ENCODE measurements at regions not wholly inside any gene's neighbourhood (a gene's known extent, or its start where the extent isn't known, plus 50 kb on each side); places are given as distances from the start of the nearest gene placed in this dataset.
"Not testable (repeated sequence)": the region's sequence is repeated elsewhere in the genome, so short reads cannot be mapped to it uniquely, and the experiment has no call there.

GRCh38 chr4:12447451-12447850, 1018.8 kb upstream of the HS3ST1 start:
- no peak for DNase-seq (ENCODE audit: low read depth)

DNA sequence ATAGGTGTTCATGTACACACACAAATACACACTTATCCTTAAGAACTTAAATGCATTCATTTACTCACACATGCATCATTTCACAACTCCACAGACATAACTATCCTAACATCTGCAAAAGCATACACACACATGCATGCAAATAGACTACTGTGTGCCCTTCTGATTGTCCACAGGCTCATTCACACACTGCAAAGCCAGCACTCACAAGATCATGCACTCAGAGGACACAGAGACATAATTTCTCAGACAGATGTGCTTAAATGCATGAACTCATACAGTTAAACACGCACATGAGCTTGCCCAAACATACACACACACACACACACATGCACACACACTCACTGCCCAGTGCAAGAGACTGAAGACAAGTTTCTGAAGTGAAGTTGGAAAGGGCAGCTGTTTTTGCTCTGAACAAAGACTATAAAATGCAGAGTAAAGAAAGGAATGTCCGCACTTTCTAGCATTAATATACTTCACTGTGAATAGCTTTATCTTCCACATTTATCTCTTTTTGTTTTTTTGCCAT, 1018.0 kb upstream of the HS3ST1 start:
- DNase-seq (ENCODE audit: low read depth), result no peak

DNA sequence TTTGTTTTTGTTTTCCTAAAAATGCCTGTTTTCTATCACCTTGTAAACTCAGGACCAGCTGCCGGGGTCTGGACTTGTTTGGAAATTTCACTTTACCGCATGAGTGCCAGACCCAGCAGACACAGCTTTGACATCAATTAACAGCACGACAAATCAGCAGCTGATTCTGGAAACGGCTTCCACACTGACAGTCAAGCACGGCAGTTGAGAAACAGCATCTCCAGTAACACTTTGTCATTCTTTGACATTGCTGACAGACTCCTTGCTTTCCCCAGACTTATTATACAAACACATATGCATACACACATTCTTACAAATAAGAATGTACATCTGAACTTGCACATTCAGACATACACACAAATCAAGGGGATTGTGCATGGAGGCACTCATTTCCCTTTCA, 1017.6 kb upstream of the HS3ST1 start:
- no peak for DNase-seq (ENCODE audit: low read depth)

DNA sequence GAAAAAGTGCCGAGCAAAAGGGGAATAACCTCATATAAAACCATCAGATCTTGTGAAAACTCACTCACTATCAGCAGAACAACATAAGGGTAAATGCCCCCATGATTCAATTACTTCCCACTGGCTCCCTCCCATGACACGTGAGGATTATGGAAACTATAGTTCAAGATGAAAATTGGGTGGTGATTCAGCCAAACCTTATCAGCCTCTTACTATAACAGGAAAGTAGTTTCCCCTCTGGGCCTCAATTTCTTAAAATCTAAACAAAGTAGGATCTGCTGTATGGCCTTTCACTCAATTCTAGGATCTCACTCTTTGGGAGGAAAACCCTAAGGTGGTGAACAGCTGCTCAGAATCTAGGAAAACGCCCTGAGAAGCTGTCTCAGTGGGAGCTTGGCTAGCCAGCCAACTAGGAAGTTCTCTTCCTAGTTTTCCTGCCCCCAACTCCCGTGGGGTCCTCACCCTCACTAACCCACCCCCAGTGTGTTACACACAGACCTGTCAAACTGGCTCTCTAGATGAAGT, 1017.1 kb upstream of the HS3ST1 start:
- DNase-seq (ENCODE audit: low read depth), result no peak

GRCh38 chr4:12439633-12440305, 1011.1 kb upstream of the HS3ST1 start:
- no peak for DNase-seq (ENCODE audit: low read depth)

GRCh38 chr4:12431259-12431658, 1002.6 kb upstream of the HS3ST1 start:
- DNase-seq (ENCODE audit: low read depth), result not testable (repeated sequence)

GRCh38 chr4:12421364-12421763, 992.7 kb upstream of the HS3ST1 start:
- no peak for DNase-seq (ENCODE audit: low read depth)

- no peak for DNase-seq (ENCODE audit: low read depth)
Observed at GRCh38 chr4:12416755-12417154, 988.1 kb upstream of the HS3ST1 start.

GRCh38 chr4:12414181-12414812, 985.6 kb upstream of the HS3ST1 start:
- no peak for DNase-seq (ENCODE audit: low read depth)

DNA sequence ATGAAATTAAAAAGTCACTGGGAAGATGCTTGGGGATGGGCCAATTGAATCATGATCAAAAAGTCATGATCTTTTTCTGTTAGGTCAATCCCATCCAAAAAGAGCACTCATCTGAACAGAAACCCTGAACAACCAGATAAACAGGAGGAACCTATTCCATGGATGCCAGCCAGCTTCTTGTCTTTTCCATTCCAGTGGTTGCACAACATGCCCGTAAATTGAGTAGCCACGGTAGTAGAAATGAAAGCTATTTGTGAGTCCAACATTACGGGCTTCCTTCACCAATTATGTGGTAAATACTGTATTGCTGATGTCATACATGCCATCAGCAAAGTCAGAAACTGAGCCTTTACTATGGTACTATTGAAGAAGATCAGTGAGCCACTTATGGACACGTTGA, 982.4 kb upstream of the HS3ST1 start:
- DNase-seq (ENCODE audit: low read depth), result no peak

- DNase-seq (ENCODE audit: low read depth), result peak; percentile 5
Observed at GRCh38 chr4:12409507-12410190, 981.0 kb upstream of the HS3ST1 start.

DNA sequence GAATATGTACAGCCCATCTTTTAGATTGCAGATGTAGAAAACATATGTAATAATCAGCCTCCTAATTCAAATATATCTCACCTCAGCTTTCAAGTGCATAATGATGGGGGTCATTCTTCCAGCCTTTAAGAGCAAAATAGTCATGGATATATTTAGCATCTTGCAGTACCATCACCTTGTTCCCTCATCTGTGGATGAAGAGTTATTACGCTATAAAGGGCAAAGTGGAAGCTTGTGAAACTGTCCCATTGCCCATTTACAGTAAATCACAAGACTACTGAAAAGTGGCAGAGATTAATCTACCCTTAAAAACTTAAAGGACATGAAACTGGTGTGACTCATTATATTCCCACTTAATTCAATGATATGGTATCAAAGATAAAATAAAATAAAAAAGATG, 979.7 kb upstream of the HS3ST1 start:
- DNase-seq (ENCODE audit: low read depth), result no peak

- DNase-seq (ENCODE audit: low read depth), result no peak
Observed at GRCh38 chr4:12403175-12403574, 974.5 kb upstream of the HS3ST1 start.

DNA sequence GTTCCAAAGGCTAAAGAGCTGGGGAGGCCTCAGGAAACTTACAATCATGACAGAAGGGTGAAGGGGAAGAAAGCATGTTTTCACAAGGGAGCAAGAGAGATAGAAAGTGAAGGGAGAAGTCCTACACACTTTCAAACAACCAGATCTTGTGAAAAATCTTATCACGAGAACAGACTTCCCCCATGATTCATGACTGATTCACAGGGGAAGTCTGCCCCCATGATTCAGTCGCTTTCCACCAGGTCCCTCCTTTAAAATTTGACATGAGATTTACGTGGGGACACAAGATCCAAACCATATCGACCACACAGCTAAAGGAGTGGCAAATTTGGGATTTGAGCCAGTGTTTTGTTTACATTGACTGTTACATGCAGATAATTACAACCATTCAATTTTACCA, 971.1 kb upstream of the HS3ST1 start:
- DNase-seq (ENCODE audit: low read depth), result no peak

DNA sequence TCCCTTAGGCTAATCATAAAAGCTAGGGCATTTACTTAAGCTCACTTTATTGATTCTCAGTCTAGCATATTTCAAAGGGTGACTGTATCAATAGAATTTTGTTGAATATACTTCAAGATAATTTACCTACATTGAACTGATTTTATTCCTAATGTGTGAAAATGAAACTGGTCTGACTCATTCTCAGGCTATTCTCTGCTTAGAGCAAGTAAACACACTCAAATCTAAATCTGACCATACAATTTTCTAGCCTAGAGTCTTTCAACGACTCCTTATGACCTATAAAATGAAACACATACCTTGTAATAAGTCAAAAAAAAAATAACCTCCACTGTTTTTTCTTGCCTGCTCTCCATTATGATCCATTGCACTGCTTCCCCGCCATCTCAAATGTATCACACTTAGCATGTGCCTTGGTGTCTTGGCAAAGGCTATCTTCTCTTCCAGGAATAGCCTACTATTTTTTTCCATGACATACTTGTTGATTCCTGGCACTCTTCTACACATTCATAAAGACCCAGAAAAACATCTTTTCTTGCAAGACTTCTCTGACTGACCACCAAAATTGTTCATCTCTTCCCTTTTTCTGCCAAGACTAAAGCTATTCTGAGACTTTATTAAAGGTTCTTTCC, 965.1 kb upstream of the HS3ST1 start:
- DNase-seq (ENCODE audit: low read depth), result no peak

DNA sequence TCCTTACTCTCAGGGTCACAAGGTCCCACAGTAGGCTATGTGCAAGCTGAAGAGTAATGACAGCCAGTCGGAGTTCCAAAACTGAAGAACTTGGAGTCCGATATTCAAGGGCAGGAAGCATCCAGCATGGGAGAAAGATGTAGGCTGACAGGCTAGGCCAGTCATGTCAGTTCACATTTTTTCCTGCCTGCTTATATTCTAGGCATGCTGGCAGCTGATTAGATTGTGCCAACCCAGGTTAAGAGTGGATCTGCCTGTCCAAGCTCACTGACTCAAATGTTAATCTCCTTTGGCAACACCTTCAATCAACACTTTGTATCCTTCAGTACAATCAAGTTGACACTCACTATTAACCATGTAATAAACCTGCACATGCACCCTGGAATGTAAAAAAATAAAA, 960.9 kb upstream of the HS3ST1 start:
- no peak for DNase-seq (ENCODE audit: low read depth)

DNA sequence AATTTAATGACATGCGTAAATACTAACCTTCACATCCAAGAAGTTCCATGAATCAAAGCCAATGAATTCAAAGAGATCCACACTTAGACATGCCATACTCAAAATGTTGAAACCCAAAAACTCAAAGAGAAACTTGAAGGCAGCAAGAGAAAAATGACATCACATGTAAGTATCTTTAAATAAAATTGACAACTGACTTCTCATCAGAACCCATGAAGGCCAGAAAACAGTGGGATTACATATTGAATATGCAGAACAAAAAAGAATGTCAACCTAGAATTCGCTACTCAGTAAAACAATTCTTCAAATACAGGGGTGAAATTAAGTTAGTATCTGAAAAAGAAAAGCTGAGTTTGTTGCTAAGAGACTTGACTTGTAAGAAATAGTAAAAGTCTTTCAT, 953.9 kb upstream of the HS3ST1 start:
- DNase-seq (ENCODE audit: low read depth), result no peak

GRCh38 chr4:12379191-12379590, 950.5 kb upstream of the HS3ST1 start:
- DNase-seq (ENCODE audit: low read depth), result no peak

DNA sequence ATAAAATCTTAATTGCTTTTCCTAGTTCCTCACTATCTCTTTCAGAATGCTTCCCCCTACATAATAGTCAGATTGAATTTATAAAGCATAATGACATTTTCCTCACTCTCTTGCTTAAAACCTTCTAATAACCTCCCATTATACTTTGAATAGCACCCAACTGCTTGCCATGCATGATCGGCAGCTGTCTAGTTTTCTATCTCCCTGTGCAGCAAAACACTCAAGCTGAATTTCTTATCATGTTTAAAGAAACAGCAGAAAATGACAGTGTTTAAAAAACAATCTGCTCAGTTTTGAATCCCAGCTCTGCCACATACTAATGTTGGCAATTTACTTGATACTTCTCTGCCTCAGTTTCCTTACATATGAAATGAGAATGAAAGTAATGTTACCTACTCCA, 947.1 kb upstream of the HS3ST1 start:
- DNase-seq (ENCODE audit: low read depth), result no peak

DNA sequence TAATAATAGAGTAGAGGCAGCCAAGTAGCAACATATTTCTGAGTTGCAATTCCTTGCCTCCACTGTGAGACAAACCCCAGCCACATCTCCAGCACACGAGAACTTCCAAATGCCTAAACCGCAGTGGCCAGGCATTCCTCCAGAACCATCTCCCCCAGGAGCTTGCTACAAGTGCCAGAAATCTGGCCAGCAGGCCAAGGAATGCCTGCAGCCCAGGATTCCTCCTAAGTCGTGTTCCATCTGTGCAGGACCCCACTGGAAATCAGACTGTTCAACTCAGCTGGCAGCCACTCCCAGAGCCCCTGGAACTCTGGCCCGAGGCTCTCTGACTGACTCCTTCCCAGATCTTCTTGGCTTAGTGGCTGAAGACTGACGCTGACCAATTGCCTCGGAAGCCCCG, 937.2 kb upstream of the HS3ST1 start:
- not testable (repeated sequence) for DNase-seq (ENCODE audit: low read depth)

DNA sequence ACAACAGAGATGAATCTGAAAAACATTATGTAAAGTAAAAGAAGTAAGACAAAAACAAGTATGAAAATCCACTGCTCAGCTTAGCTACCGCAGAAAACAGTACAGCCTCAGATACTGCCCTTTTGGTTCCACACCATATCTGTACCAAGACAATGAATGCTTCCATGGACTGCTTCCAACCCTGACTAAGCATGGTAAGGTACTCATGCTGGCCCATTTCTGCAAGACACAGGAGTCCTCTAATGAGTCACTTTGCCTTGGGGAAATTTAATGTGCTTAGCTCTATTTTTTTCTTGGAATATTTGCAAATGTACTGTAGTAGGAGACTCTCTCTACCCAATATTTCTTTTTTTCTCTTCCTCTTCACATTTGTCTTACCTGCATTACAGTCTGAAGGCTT, 931.7 kb upstream of the HS3ST1 start:
- DNase-seq (ENCODE audit: low read depth), result no peak

GRCh38 chr4:12359420-12359819, 930.7 kb upstream of the HS3ST1 start:
- DNase-seq (ENCODE audit: low read depth), result no peak

GRCh38 chr4:12333083-12333482, 904.4 kb upstream of the HS3ST1 start:
- DNase-seq (ENCODE audit: low read depth), result not testable (repeated sequence)
